ACHN (cell line): ENCODE measurements at regions not wholly inside any gene's neighbourhood (a gene's known extent, or its start where the extent isn't known, plus 50 kb on each side); places are given as distances from the start of the nearest gene placed in this dataset.
"Not testable (repeated sequence)": the region's sequence is repeated elsewhere in the genome, so short reads cannot be mapped to it uniquely, and the experiment has no call there.

Source experiments
- DNase-seq: peaks from one replicate; pipeline ENCODE4 v3.0.0-alpha.2; 2015
- in situ Hi-C: cut with HindIII; loops from 2 replicates; pipeline ENCODE4 v1.10.0; 2017; ENCODE audit warnings: low sequenced_read_pairs, low pct_ligation_motif_present, low pct_unique_long_range_greater_than_20kb

DNA sequence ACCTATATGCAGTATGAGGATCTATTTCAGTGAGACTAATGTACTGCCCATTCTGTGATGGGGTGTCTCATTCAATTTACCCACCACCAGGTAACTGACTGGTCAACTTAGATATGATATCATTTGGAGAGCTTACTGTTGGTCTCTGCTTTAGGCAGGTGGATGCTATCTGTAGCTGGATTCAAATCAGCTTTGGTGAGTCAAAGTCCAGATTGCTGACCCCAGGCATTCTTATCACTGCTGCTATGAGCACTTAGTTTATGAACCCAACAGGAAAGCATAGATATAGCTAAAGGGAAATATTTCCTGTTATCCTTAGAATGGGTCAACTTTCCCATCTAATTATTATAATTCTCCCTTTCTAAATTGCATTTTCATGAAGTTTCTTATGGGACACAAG, 1295.2 kb upstream of the SPRY2 start:
- no peak for DNase-seq
- in situ Hi-C loops = no loop called here

- no peak for DNase-seq
- in situ Hi-C loops = no loop called here
These were observed 1274.1 kb upstream of the SPRY2 start for GRCh38 chr13:81615031-81615430.

- in situ Hi-C loops = no loop called here
These were observed 1269.7 kb upstream of the SPRY2 start for GRCh38 chr13:81610644-81611043.

DNA sequence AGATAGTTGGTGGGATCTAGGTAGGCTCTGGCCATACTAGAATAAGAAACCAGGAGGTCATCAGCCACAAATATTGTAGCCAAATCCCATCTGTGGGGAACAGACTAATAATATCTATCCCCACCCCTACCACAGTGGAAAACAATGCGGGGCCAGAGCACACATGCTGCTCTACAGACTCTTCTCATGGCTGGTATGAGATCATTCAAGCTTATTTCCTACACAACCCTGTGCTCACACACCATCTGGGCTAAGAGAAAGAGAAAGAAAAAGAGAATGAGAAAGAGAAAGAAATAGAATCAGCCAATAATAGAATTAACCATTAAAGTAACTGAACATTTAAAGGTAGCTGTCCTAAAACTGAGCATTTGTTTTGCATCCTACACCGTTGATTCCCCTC, 1268.4 kb upstream of the SPRY2 start:
- DNase-seq = no peak
- in situ Hi-C loops = no loop called here

More at GRCh38 chr13:81610644-81611043, 1269.7 kb upstream of the SPRY2 start:
- no peak for DNase-seq

GRCh38 chr13:81606074-81606473, 1265.1 kb upstream of the SPRY2 start:
- in situ Hi-C loops = no loop called here

DNA sequence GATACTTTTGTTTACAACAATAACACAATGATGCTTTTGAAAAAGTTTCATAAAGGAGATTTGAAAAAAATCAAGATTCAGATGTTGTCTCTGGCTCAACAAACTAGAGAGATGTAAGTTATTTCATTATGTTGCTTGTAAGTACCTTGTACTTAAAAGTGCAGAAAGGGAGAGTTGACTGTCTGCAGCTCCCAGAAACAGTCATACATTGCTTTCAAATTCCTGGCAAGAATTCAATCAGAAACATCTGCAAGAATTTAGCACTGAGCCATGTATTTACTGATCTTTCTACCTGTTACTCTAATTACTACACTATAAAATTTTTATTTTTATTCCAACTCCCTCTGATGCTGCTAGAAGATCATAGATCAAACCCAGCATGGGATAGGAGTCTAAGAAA, 1261.3 kb upstream of the SPRY2 start:
- no peak for DNase-seq
- in situ Hi-C loops = no loop called here

More at GRCh38 chr13:81606074-81606473, 1265.1 kb upstream of the SPRY2 start:
- no peak for DNase-seq

DNA sequence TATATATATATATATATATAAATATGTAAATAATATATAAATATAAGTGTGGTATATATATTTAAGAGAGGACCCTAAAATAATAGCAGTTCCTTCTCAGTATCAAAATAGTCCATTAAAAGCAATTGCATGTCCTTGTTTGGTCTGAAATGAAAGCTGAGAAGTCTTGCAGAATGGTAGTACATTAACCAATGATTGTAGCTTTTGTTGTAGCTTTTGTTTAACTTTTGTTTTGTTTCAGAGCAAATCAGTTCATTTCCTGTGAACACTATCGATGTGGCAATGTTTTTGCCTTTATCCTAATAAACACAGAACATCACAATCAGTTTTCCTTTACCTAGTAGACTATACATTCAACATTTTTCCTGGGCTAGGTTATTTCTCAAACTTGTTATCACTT, 1256.2 kb upstream of the SPRY2 start:
- no peak for DNase-seq
- in situ Hi-C loops = no loop called here

DNA sequence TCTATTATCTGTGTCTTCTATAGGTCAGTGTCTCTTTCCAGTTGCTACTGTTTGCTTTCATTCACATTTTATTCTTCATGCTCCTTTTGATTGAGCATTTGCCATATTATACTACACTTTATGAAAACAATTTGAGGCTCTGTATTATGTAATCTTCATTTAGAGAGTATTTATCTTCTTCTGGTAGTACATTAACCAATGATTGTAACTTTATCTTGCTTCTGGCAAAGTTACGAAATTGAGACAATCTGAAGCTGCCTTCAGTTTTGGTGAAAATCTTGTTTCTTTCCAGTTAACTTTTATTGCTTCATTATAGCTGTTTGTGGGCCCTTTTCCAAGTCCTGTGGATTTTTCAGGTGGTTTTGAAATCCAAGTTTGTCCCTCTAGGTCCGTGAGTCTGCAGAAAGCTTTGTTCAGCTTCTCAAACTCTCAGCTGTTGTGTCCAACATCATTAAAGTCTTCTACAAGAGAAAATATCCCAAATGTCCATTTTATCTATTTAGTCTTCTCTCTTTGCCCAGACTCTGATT, 1255.4 kb upstream of the SPRY2 start:
- in situ Hi-C loops = no loop called here
- no peak for DNase-seq

GRCh38 chr13:81591528-81592220, 1250.7 kb upstream of the SPRY2 start:
- no peak for DNase-seq
- in situ Hi-C loops = no loop called here

GRCh38 chr13:81582381-81582780, 1241.5 kb upstream of the SPRY2 start:
- in situ Hi-C loops = no loop called here
- DNase-seq = no peak

- no peak for DNase-seq
- in situ Hi-C loops = no loop called here
These were observed 1236.8 kb upstream of the SPRY2 start for GRCh38 chr13:81577601-81578195.

DNA sequence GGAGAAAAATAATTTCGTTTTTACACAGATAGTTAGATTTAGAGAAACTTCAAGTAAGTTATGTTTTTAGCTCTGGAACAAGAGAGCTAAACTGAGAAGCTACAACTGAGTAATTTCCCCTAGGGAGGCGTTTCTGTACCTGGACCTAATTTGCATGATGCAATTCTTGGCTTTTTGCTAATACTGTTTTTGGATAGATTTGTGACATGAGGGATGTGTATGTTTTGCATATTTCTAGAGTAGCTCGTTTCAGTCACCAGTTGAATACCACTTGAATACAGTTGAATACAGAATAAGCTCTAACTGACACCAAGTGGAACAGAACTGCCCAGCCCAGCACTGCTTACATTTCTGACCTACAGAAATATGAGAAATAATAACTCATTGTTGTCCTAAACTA, 1227.9 kb upstream of the SPRY2 start:
- no peak for DNase-seq
- in situ Hi-C loops = no loop called here

DNA sequence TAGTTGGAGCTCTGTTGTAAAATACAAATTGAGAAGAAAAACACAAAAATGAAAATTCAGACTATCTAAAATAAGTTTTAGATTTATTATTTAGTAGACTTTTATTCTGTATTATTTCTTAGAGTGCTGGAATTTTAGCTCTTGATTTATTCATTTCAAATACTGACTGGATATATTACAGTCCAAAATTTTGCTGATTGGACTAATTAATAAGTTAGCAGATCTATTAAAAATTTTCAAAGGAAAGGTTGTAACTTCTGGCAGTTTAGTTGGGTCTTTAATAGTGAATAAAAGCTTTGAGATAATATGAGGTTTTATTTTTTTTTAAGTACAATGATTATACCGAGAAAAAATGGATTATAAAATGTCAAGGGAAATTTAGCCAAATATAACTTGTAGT, 1224.9 kb upstream of the SPRY2 start:
- no peak for DNase-seq
- in situ Hi-C loops = no loop called here

DNA sequence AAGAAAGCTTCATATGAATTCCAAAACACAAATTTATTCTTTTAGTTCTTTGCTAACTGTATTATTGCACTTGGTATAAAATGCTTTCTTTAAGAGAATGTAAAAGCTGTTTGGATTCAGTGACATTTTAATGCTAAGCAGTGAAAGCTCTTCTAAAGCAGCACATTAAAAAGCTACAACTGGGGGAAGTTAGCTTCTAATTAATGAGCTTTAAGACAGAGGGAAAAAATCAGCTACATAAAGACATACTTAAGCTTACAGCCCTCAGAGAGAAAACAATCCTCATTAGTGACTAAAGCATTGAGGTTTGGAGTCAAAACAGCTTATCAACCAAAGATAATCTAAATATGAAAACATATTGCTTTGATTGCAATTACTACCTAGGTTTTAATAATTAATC, 1222.2 kb upstream of the SPRY2 start:
- in situ Hi-C loops = no loop called here
- no peak for DNase-seq

DNA sequence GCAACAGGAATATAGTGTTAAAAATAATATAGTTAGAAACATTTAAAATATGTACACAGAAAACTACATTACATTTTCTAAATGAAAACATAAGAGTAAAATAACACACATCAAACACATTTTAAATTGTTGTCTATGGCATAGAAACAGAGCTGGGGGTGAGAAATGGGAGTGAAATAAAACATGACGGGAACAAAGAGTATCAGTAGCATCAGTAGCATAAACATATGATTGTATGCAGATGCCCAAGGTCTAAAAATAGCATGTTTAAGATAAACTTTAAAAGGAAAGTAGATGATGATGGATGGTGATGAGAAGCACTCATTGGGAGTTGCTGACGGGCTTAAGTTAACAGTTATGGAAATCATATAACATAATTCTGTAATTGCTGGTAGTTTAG, 1221.7 kb upstream of the SPRY2 start:
- DNase-seq = no peak
- in situ Hi-C loops = no loop called here

- in situ Hi-C loops = no loop called here
- DNase-seq = no peak
These were observed 1210.1 kb upstream of the SPRY2 start for GRCh38 chr13:81551036-81551435.

- in situ Hi-C loops, DNase-seq: not testable (repeated sequence)
These were observed 1205.4 kb upstream of the SPRY2 start for GRCh38 chr13:81546294-81546693.

DNA sequence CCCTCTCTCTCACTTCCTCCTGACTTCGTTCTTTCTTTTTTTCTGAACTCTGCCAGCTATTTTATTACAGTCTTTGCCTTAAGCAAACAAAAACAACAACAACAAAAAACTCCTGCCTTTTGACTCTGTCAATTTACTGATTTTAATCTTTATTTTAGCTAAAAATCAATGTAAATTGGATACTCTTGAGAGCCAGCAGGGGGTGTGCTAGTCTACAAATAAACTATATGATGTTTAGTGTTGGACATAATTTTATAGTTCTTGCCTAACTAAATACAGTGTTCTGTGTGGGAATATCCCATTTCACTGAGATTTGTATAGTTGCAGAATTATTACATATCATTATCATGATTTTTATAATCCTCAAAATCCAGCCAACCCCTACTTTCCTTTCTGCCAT, 1199.9 kb upstream of the SPRY2 start:
- peak; percentile 27 for DNase-seq
- in situ Hi-C loops = no loop called here

GRCh38 chr13:81539643-81540150, 1198.8 kb upstream of the SPRY2 start:
- in situ Hi-C loops = no loop called here

GRCh38 chr13:81498969-81499368, 1158.0 kb upstream of the SPRY2 start:
- DNase-seq = no peak
- in situ Hi-C loops = no loop called here

More at GRCh38 chr13:81539643-81540150, 1198.8 kb upstream of the SPRY2 start:
- DNase-seq = no peak
